Epithelial cell of esophagus (primary cell): ENCODE measurements at regions not wholly inside any gene's neighbourhood (a gene's known extent, or its start where the extent isn't known, plus 50 kb on each side); places are given as distances from the start of the nearest gene placed in this dataset.
"Not testable (repeated sequence)": the region's sequence is repeated elsewhere in the genome, so short reads cannot be mapped to it uniquely, and the experiment has no call there.

Experiments
- DNase-seq: peaks from one replicate; pipeline ENCODE4 v3.0.0; 2010; ENCODE audit warnings: low read depth
- H3K4me3 ChIP-seq: 2 replicates; pipeline ENCODE4 v1.5.1; 2011; ENCODE audit warnings: mild to moderate bottlenecking, low read length, control low read depth
- CTCF ChIP-seq: IDR thresholded peaks from 2 replicates; pipeline ENCODE4 v1.5.1; 2011; ENCODE audit warnings: low read depth, mild to moderate bottlenecking, low read length, control low read depth, inconsistent platforms; ENCODE audit not compliant: insufficient read depth; ENCODE audit errors: missing control alignments

GRCh38 chr11:39365809-39366436 lies 2093.5 kb downstream of the LRRC4C start:
- peak; percentile 28 for DNase-seq
- TF ChIP-seq CTCF: no peak
- H3K4me3 ChIP-seq: no peak overlapping the region

- TF ChIP-seq CTCF: no peak
- no peak for DNase-seq
- no peak overlapping the region for H3K4me3 ChIP-seq
Measured at GRCh38 chr11:39363571-39363970, 2095.9 kb downstream of the LRRC4C start.

- TF ChIP-seq CTCF: no peak
- no peak for DNase-seq
- no peak overlapping the region for H3K4me3 ChIP-seq
Measured at GRCh38 chr11:39361557-39361956, 2097.9 kb downstream of the LRRC4C start.

GRCh38 chr11:39345834-39346442 lies 2113.5 kb downstream of the LRRC4C start:
- no peak for TF ChIP-seq CTCF
- no peak for DNase-seq
- H3K4me3 ChIP-seq: no peak overlapping the region

- no peak for DNase-seq
- no peak overlapping the region for H3K4me3 ChIP-seq
- no peak for TF ChIP-seq CTCF
Measured at GRCh38 chr11:39341461-39341860, 2118.0 kb downstream of the LRRC4C start.

- DNase-seq, H3K4me3 ChIP-seq: not testable (repeated sequence)
Measured at GRCh38 chr11:39333006-39333405, 2126.4 kb downstream of the LRRC4C start.

- TF ChIP-seq CTCF: no peak
- H3K4me3 ChIP-seq: no peak overlapping the region
- no peak for DNase-seq
Measured at GRCh38 chr11:39327302-39327701, 2132.2 kb downstream of the LRRC4C start.

- H3K4me3 ChIP-seq, DNase-seq: not testable (repeated sequence)
Measured at GRCh38 chr11:39311888-39312287, 2147.6 kb downstream of the LRRC4C start.
